Fibroblast of lung (primary cell): ENCODE measurements at regions not wholly inside any gene's neighbourhood (a gene's known extent, or its start where the extent isn't known, plus 50 kb on each side); places are given as distances from the start of the nearest gene placed in this dataset.

Experiments used
- DNase-seq, 2 donors: peaks; one replicate each; pipeline versions ENCODE4 v3.0.0 to v3.0.0-alpha.2; 2010; ENCODE audit warnings: low read depth in 2 of 2
- H2AFZ ChIP-seq: 2 replicates; pipeline ENCODE4 v1.5.1; 2012; ENCODE audit warnings: low read length, control low read depth, inconsistent platforms
- H3K27ac ChIP-seq: 2 replicates; pipeline ENCODE4 v1.5.1; 2011; ENCODE audit warnings: low read length, control low read depth; ENCODE audit not compliant: insufficient read depth
- H3K27me3 ChIP-seq: 2 replicates; pipeline ENCODE4 v1.5.1; 2011; ENCODE audit warnings: mild to moderate bottlenecking, low read length; ENCODE audit not compliant: control insufficient read depth, insufficient read depth
- H3K36me3 ChIP-seq: 2 replicates; pipeline ENCODE4 v1.5.1; 2011; ENCODE audit warnings: low read length; ENCODE audit not compliant: control insufficient read depth, insufficient read depth
- H3K4me1 ChIP-seq: 2 replicates; pipeline ENCODE4 v1.5.1; 2011; ENCODE audit warnings: low read length; ENCODE audit not compliant: control insufficient read depth, insufficient read depth; ENCODE audit errors: extremely low read depth
- H3K4me2 ChIP-seq: 2 replicates; pipeline ENCODE4 v1.5.1; 2011; ENCODE audit warnings: low read length, control low read depth; ENCODE audit not compliant: insufficient read depth; ENCODE audit errors: extremely low read depth
- H3K4me3 ChIP-seq, 4 experiments: fragments of 200-600 bp in 1 of 4; sonication (generic) in 1 of 4; replicated peaks in 1 of 4; 2 replicates each; pipeline ENCODE4 v1.5.1; 2011 to 2016; ENCODE audit warnings: low read length in 4 of 4, low read depth in 3 of 4, mild to moderate bottlenecking in 3 of 4, control low read depth in 2 of 4, inconsistent platforms in 1 of 4, mixed read lengths in 1 of 4; ENCODE audit not compliant: insufficient read depth in 1 of 4; ENCODE audit errors: control extremely low read depth in 1 of 4
- H3K79me2 ChIP-seq: 2 replicates; pipeline ENCODE4 v1.5.1; 2012; ENCODE audit warnings: mild to moderate bottlenecking, low read length, inconsistent platforms; ENCODE audit not compliant: control insufficient read depth, insufficient read depth
- H3K9ac ChIP-seq: 2 replicates; pipeline ENCODE4 v1.5.1; 2011; ENCODE audit warnings: mild to moderate bottlenecking, low read length, control low read depth; ENCODE audit not compliant: insufficient read depth
- H3K9me3 ChIP-seq: 2 replicates; pipeline ENCODE4 v1.5.1; 2012; ENCODE audit warnings: low read depth, low read length; ENCODE audit not compliant: control insufficient read depth, insufficient read depth
- H4K20me1 ChIP-seq: 2 replicates; pipeline ENCODE4 v1.5.1; 2011; ENCODE audit warnings: low read length; ENCODE audit not compliant: control insufficient read depth, insufficient read depth; ENCODE audit errors: extremely low read depth
- EZH2 ChIP-seq: IDR thresholded peaks from 2 replicates; pipeline ENCODE4 v1.5.1; 2012; ENCODE audit warnings: low read length, control low read depth, mild to moderate bottlenecking; ENCODE audit errors: missing control alignments
- TF ChIP-seq, protein P1 (sequence below), 2 donors: IDR thresholded peaks in 1 of 2; conservative IDR thresholded peaks in 1 of 2; 1 replicate in 1 of 2; 2 replicates in 1 of 2; pipeline ENCODE4 v1.5.1; 2011 to 2012; ENCODE audit warnings: low read length in 2 of 2, control low read depth in 1 of 2, inconsistent platforms in 1 of 2, low read depth in 1 of 2, mild to moderate bottlenecking in 1 of 2

- H3K79me2 ChIP-seq = no peaks in the 10 kb centered on the region
- H2AFZ ChIP-seq = no peak overlapping the region
- H3K4me1 ChIP-seq = no peaks in the 10 kb centered on the region
Observed at GRCh38 chr6:163683105-163683622, 268.6 kb downstream of the QKI start.

DNA sequence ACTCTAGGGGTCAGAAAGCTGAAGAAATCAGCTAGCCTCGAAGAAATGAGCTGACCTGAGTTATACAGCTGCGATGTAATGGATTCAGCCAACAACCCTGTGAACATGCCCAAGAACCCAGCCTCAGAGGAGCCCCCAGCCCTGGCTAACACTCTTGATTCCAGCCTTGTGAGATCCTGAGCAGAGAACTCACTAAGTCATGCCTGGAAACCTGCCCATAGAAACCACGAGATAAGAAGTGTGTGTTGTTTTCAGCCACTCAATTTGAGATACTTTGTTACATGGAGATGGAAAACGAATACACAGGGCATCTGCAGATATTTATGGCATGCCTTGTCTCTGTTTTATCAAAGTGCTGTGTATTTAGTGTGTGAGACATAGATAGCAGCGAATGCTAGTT lies 265.2 kb downstream of the QKI start:
- Histone ChIP-seq H3K27me3 (no peaks in the 10 kb centered on the region), H3K27ac (no peak overlapping the region), H4K20me1 (no peaks in the 10 kb centered on the region), H3K79me2 (no peaks in the 10 kb centered on the region), H3K4me3 (no peak overlapping the region), H3K9ac (no peak overlapping the region), H2AFZ (no peak overlapping the region), H3K4me2 (no peak overlapping the region), H3K4me1 (no peaks in the 10 kb centered on the region), H3K36me3 (no peaks in the 10 kb centered on the region), H3K9me3 (no peaks in the 10 kb centered on the region)
- peak in 1 of 2 donors; percentile 72 for DNase-seq
- TF ChIP-seq, protein P1, sequence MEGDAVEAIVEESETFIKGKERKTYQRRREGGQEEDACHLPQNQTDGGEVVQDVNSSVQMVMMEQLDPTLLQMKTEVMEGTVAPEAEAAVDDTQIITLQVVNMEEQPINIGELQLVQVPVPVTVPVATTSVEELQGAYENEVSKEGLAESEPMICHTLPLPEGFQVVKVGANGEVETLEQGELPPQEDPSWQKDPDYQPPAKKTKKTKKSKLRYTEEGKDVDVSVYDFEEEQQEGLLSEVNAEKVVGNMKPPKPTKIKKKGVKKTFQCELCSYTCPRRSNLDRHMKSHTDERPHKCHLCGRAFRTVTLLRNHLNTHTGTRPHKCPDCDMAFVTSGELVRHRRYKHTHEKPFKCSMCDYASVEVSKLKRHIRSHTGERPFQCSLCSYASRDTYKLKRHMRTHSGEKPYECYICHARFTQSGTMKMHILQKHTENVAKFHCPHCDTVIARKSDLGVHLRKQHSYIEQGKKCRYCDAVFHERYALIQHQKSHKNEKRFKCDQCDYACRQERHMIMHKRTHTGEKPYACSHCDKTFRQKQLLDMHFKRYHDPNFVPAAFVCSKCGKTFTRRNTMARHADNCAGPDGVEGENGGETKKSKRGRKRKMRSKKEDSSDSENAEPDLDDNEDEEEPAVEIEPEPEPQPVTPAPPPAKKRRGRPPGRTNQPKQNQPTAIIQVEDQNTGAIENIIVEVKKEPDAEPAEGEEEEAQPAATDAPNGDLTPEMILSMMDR (conservative IDR thresholded peaks at IDR 0.05 in 1 of 2, IDR thresholded peaks at IDR 0.05 in 1 of 2; ENCODE audit: low read depth in 1 of 2, low read length in 2 of 2) = no peak
- no peak for TF ChIP-seq EZH2

More at GRCh38 chr6:163683105-163683622, 268.6 kb downstream of the QKI start:
- Histone ChIP-seq H4K20me1 (no peaks in the 10 kb centered on the region), H3K36me3 (no peaks in the 10 kb centered on the region), H3K27me3 (no peaks in the 10 kb centered on the region), H3K4me3 (no peak overlapping the region), H3K4me2 (no peak overlapping the region), H3K9ac (no peak overlapping the region), H3K9me3 (no peaks in the 10 kb centered on the region), H3K27ac (no peak overlapping the region)
- DNase-seq = no peak
- TF ChIP-seq, protein P1 (conservative IDR thresholded peaks at IDR 0.05 in 1 of 2, IDR thresholded peaks at IDR 0.05 in 1 of 2; ENCODE audit: low read depth in 1 of 2, low read length in 2 of 2) = no peak
- TF ChIP-seq EZH2 = no peak

DNA sequence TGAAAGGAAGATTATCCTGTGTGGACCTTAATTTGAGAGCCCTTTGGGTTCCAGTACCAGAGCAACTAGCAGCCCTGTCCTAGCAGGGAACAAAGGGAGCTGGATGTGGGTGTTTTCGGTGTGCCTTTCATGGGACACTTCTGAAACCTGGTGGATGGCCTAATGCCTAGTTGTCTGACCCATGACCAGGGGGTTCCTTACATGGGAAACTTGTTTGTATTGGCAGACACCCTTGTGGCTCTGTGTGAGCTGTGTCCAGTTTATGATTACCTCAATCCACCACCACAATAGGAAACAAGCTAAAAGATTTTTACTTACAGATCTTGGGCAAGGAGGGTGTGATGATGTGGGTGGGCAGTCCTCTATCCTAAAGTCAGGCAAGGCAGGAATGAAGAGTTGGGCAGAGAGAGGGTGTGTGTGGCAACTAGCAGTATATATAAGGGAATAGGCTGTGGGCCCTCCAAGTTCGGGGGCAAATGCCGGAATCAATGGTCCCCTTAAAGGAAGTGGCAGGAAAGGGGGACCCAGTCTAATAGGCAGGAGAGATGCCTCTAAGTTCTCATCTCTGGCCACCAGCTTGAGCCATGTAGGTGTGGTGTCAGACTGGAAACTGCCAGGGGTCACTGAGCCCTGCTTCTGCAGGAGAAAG lies 264.6 kb downstream of the QKI start:
- Histone ChIP-seq H3K27me3 (no peaks in the 10 kb centered on the region), H4K20me1 (no peaks in the 10 kb centered on the region), H3K9ac (no peak overlapping the region), H3K4me3 (no peak overlapping the region), H3K9me3 (no peaks in the 10 kb centered on the region), H3K79me2 (no peaks in the 10 kb centered on the region), H2AFZ (no peak overlapping the region), H3K27ac (no peak overlapping the region), H3K36me3 (no peaks in the 10 kb centered on the region), H3K4me1 (no peaks in the 10 kb centered on the region), H3K4me2 (no peak overlapping the region)
- no peak for DNase-seq
- no peak for TF ChIP-seq EZH2
- TF ChIP-seq, protein P1 (conservative IDR thresholded peaks at IDR 0.05 in 1 of 2, IDR thresholded peaks at IDR 0.05 in 1 of 2; ENCODE audit: low read depth in 1 of 2, low read length in 2 of 2) = no peak
